Hepatic stellate cell (primary cell): ENCODE measurements at regions not wholly inside any gene's neighbourhood (a gene's known extent, or its start where the extent isn't known, plus 50 kb on each side); places are given as distances from the start of the nearest gene placed in this dataset.
"Not testable (repeated sequence)": the region's sequence is repeated elsewhere in the genome, so short reads cannot be mapped to it uniquely, and the experiment has no call there.

ENCODE experiments used
- DNase-seq: peaks from one replicate; pipeline ENCODE4 v3.0.0; 2011; ENCODE audit warnings: low spot score

DNA sequence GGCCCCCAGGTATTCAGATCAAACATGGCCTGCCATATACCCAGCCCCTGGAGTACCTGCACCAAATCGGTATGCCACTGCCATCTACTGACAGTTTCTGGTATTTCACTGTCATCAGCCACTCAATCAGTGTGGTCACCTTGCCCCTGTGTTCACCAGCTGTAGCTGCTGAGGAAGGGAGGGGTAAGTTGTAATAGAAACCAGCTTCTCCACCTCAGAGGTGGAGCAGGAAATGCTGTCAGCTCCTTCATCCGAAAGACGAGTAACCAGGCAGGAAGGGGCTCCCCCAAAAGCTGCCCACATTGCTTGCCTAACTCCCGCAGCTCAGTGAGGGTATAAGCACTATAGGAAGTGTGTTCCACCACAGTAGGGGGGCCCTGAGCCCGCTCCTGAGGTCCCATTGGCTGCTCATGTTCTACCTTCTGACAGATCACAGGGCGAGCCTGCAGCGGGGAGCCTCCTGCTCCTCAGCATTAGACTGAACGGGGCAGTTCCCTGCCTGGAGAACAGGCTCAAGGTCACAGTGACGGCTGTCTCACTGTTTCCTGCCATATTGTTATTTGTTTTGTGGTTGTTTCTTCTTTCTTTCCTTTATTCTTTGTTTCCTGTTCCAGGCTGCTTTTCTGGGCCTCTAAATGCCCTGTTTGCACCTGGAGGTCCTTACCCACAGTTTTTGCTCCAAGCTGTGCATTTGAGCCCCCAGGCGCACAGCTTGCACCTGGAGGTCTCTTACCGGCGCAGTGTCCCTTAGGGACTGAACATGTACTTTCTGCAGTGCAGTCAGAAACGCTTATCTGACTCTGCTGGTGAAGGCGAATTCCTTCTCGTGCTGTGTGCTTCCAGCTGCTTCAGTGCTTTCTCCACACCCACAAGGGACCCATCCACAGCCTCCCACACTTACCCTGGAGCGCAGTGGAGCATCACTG is 1638.3 kb downstream of the MRPL39 start:
- DNase-seq = no peak

DNA sequence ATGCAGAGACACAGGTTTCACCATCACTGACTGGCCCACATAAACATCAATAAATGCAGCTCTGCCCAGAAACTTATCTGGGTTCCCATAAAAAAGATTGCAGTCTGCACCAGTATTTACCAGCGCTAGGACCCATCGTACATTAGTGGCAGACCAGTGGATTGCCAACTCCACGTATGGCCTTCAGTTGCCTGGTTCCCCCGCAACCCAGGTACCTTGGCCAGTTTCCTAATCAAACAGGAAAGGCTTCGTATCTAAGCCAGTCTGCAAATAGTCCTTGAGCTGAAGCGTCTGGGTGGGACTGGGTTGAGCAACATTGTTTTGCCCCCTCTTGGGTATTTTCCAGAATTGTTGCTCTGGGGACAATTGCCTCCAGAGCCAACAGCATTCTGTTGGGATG is 1639.3 kb downstream of the MRPL39 start:
- DNase-seq = no peak

DNA sequence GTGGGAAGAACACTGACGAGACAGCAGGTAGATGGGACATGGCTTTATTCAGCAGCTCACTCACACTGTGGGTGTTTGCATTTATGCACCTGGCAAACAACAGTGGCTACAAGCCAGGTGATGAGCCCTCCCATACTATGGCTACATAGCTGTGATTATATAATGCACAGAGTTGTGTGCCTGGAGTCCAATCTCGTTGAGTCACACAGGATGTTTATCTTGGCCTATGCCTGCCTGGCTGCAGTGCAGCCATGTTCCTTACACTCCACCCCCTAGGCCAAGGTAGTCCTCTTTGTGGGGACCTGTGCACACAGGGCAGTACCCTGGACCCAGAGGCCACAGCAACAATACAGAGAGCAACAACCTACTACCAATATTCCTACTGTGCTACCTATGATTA is 1643.8 kb downstream of the MRPL39 start:
- DNase-seq = no peak

GRCh38 chr21:23960769-23961168 is 1646.5 kb downstream of the MRPL39 start:
- DNase-seq = no peak

DNA sequence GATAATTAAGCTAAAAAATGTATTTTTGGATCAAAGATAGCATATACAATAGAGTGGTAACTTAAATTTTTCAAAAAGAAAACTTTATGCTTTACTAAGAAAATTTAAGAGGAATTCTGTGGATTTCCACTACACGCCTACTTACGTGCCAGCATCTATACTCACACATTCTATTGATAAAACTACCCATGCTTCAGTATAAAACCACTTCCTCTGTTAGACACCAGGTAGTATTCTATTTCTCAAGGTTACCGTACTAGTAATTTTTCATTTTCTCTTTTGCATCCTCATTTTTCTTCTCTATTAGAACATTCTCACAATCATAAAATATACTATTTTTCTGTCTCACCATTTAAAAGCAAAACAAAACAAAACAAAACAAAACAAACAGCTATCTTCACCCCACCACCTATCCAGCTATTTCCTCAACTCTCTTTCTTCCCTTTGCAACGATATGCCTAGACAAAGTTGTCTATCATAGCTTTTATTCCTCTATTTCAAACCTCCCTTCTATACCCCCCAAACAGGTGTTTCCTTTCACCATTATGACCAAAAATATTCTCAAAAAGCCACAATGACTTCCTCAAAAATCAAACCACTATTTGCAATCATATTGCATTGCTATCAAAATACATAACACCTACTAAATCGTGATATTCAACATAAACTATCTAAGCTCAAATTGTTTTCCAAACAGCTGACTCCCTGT is 1652.0 kb downstream of the MRPL39 start:
- no peak for DNase-seq

- no peak for DNase-seq
These were observed 1655.0 kb downstream of the MRPL39 start for GRCh38 chr21:23952269-23952668.

GRCh38 chr21:23951251-23951650 is 1656.0 kb downstream of the MRPL39 start:
- no peak for DNase-seq

- DNase-seq = no peak
These were observed 1656.9 kb downstream of the MRPL39 start for GRCh38 chr21:23950344-23950743.

DNA sequence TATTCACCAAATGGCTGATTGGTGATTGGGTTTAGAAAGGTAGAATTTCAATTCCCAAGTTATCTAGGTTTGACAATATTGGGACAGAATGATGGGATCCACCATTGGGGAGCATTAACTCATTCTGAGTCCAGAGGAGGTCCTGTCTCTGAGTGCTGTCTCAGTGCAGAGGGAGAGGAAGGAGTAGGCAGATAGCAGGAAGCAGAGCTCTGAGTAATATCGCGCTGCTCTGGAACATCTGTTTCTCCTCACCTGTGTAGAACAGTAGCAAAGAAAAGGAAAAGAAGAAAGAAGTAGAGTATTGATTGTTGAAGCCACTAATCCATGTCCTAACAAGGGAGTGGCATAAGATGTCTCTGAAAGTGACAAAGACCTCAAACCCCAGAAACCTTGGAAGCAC is 1657.8 kb downstream of the MRPL39 start:
- no peak for DNase-seq

DNA sequence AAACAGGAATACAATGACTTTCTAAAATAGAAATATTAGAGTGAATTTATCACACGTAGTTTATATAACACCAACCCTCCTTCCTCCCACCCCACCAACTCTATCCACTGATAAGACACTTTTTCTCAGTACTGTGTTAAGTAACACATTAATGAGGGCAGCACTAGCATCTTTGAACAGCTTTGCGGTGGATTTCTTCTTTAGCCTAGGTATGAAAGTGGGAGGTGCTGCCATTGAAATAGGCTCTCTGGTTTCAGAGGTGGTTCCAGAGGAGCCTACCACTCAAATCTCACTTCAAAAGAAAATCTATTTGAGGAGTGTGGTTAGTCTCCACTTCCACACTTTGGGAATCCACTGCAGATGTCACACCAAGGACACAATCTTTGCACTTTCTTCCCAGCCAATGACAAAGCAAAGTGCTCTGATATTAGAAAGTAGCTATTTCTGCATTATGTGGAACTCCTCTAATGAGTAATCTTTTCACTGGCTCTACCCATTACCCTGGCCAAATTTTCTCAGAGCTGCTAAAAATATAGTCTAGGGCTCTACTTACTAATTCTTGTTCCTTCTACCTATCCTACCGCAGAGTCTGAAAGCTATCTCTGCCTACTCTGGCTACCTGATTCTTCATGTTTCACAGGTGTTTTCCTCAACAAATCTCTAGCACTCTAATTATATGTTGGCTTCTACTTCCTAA is 1667.8 kb downstream of the MRPL39 start:
- no peak for DNase-seq

DNA sequence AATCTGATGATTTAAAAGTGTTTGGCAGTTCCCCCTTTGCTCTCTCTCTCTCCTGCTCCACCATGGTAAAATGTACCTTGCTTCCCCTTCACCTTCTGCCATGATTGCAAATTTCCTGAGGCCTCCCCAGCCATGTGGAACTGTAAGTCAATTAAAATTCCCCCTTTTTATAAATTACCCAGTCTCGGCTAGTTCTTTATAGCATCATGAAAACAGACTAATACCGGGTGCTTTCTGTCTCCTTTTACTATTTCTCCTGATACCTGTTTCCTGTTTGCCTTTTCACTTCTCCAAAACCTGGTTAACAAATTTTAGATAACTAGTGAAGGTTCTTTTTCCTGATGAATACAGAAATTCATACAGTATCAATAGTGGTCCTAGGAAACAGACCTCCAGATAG is 1670.3 kb downstream of the MRPL39 start:
- no peak for DNase-seq

DNA sequence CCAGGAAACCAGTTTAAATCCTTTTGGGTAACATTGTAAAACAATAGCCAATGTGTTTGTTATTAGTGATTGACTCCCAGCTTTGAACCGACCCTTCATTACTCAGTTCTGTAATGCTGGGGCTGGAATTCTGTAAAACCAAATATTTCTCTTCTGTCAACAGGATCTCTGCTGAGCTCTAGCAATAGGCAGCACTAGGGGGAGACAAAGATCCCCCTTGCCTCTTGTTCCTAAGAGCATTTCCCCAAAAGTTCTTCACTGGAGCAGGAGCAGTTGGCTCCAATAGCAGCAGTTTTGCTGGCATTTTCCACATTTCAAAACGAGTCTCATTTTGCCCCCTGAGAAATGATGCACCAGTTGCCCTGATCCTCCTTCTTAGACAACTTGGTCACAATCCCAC is 1671.1 kb downstream of the MRPL39 start:
- DNase-seq = no peak

GRCh38 chr21:23930565-23930964 is 1676.7 kb downstream of the MRPL39 start:
- no peak for DNase-seq

GRCh38 chr21:23926430-23926829 is 1680.9 kb downstream of the MRPL39 start:
- not testable (repeated sequence) for DNase-seq

- no peak for DNase-seq
These were observed 1685.4 kb downstream of the MRPL39 start for GRCh38 chr21:23921670-23922418.

DNA sequence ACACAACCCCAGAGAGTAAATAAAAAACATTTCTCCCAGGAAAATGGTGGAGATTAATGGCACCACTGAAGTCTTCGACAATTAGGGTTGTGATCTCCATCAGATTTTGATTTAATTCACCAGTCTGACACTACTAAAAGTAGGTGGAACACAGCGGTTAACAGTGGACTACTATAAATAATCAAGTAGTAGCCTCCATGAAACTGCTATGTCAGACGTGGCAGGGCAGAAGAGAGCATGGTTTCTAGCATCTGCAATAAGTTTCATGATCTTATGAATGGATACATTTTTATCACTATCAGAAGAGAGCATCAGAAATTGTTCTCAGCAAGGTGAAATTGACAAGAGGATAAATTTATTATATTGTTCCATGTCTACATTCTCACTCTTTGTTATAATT is 1706.6 kb downstream of the MRPL39 start:
- no peak for DNase-seq

GRCh38 chr21:23899561-23899960 is 1707.7 kb downstream of the MRPL39 start:
- DNase-seq = no peak

DNA sequence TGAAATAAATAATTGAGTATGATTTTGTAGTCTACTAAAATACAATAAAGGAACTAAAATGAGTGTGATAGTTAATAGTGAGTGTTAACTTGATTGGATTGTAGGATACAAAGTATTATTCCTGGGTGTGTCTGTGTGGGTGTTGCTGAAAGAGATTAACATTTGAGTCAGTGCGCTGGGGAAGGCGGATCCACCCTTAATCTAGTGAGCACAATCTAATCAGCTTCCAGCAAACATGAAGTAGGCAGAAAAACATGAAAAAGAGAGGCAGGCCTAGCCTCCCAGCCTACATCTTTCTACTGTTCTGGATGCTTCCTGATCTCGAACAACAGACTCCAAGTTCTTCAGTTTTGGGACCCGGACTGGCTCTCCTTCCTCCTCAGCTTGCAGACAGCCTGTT is 1716.6 kb downstream of the MRPL39 start:
- no peak for DNase-seq

GRCh38 chr21:23887725-23888306 is 1719.5 kb downstream of the MRPL39 start:
- no peak for DNase-seq

GRCh38 chr21:23886828-23887724 is 1720.2 kb downstream of the MRPL39 start:
- DNase-seq = no peak

DNA sequence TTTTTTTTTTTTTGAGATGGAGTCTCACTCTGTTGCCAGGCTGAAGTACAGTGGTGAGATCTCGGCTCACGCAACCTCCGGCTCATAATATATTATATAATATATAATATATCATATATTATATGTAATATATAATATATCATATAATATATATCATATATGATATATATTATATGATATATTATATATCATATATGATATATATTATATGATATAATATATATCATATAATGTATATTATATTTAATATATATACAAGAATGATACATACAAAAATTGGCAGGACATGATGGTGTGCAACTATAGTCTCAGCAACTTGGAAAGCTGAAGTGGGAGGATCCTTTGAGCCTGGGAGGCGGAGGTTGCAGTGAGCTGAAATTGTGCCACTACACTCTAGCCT is 1725.5 kb downstream of the MRPL39 start:
- DNase-seq = no peak
